SW480 (cell line): ENCODE measurements at regions not wholly inside any gene's neighbourhood (a gene's known extent, or its start where the extent isn't known, plus 50 kb on each side); places are given as distances from the start of the nearest gene placed in this dataset.
A peak's percentile ranks its signal among the peaks of the same experiment; 100 is the strongest.
"Not testable (repeated sequence)": the region's sequence is repeated elsewhere in the genome, so short reads cannot be mapped to it uniquely, and the experiment has no call there.

ENCODE experiments used
- DNase-seq: peaks from one replicate; pipeline ENCODE4 v3.0.0-alpha.2; 2016; ENCODE audit warnings: low spot score

GRCh38 chr12:100083308-100083707, 59.4 kb downstream of the BLTP3B start:
- DNase-seq = no peak

- not testable (repeated sequence) for DNase-seq
These were observed 63.9 kb downstream of the BLTP3B start for GRCh38 chr12:100078777-100079176.

GRCh38 chr12:100077367-100077766, 65.3 kb downstream of the BLTP3B start:
- DNase-seq = no peak

GRCh38 chr12:100075598-100075997, 67.1 kb downstream of the BLTP3B start:
- DNase-seq = no peak

GRCh38 chr12:100069795-100070194, 72.9 kb downstream of the BLTP3B start:
- DNase-seq = no peak

- DNase-seq = no peak
These were observed 74.4 kb downstream of the BLTP3B start for GRCh38 chr12:100068305-100068704.

- DNase-seq = no peak
These were observed 77.1 kb upstream of the ANKS1B start for GRCh38 chr12:100061814-100062213.

- DNase-seq = peak; percentile 5
These were observed 73.8 kb upstream of the ANKS1B start for GRCh38 chr12:100058482-100059029.

GRCh38 chr12:100046202-100046601, 61.5 kb upstream of the ANKS1B start:
- DNase-seq = not testable (repeated sequence)

- no peak for DNase-seq
These were observed 59.5 kb upstream of the ANKS1B start for GRCh38 chr12:100044266-100044665.

- DNase-seq = no peak
These were observed 58.9 kb upstream of the ANKS1B start for GRCh38 chr12:100043631-100044030.
